Adipocyte (in vitro differentiated cells): ENCODE measurements at regions not wholly inside any gene's neighbourhood (a gene's known extent, or its start where the extent isn't known, plus 50 kb on each side); places are given as distances from the start of the nearest gene placed in this dataset.

Experiments
- DNase-seq: peaks from one replicate; pipeline ENCODE4 v3.0.0-alpha.2; 2015; ENCODE audit warnings: low read depth
- H3K27me3 ChIP-seq: replicated peaks from 2 replicates; pipeline ENCODE4 v1.7.0; 2013; ENCODE audit warnings: mild to moderate bottlenecking, low read length, moderate library complexity; ENCODE audit not compliant: control insufficient read depth, insufficient read depth
- H3K36me3 ChIP-seq: 2 replicates; pipeline ENCODE4 v1.7.0; 2013; ENCODE audit warnings: low read length, mild to moderate bottlenecking, moderate library complexity; ENCODE audit not compliant: control insufficient read depth, insufficient read depth, severe bottlenecking
- H3K4me1 ChIP-seq: 2 replicates; pipeline ENCODE4 v1.7.0; 2013; ENCODE audit warnings: mild to moderate bottlenecking, low read length, moderate library complexity; ENCODE audit not compliant: control insufficient read depth, insufficient read depth
- H3K4me3 ChIP-seq: 2 replicates; pipeline ENCODE4 v1.7.0; 2013; ENCODE audit warnings: mild to moderate bottlenecking, low read length, moderate library complexity
- H3K9ac ChIP-seq: 2 replicates; pipeline ENCODE4 v1.7.0; 2013; ENCODE audit warnings: mild to moderate bottlenecking, low read length, moderate library complexity
- H3K9me3 ChIP-seq: 2 replicates; pipeline ENCODE4 v1.7.0; 2013; ENCODE audit warnings: mild to moderate bottlenecking, low read length, moderate library complexity; ENCODE audit not compliant: control insufficient read depth

GRCh38 chr3:177591379-177591778, 394.1 kb upstream of the TBL1XR1 start:
- H3K4me3 ChIP-seq = no peak overlapping the region
- H3K9me3 ChIP-seq = peaks cover 3% of the 10 kb centered on the region
- no peaks in the 10 kb centered on the region for H3K36me3 ChIP-seq
- no peak for DNase-seq
- H3K9ac ChIP-seq = no peak overlapping the region
- no peaks in the 10 kb centered on the region for H3K27me3 ChIP-seq
- H3K4me1 ChIP-seq = peaks cover 65% of the 10 kb centered on the region

GRCh38 chr3:177594096-177594495, 396.8 kb upstream of the TBL1XR1 start:
- no peaks in the 10 kb centered on the region for H3K27me3 ChIP-seq
- H3K4me3 ChIP-seq = no peak overlapping the region
- no peaks in the 10 kb centered on the region for H3K9me3 ChIP-seq
- DNase-seq = no peak
- H3K9ac ChIP-seq = no peak overlapping the region
- H3K36me3 ChIP-seq = no peaks in the 10 kb centered on the region
- H3K4me1 ChIP-seq = peaks cover 89% of the 10 kb centered on the region

- no peak overlapping the region for H3K9ac ChIP-seq
- H3K4me3 ChIP-seq = no peak overlapping the region
- no peak for DNase-seq
- H3K36me3 ChIP-seq = no peaks in the 10 kb centered on the region
- no peaks in the 10 kb centered on the region for H3K27me3 ChIP-seq
- H3K9me3 ChIP-seq = no peaks in the 10 kb centered on the region
- peaks cover 76% of the 10 kb centered on the region for H3K4me1 ChIP-seq
Observed at GRCh38 chr3:177595530-177596188, 398.4 kb upstream of the TBL1XR1 start.

- Histone ChIP-seq H3K4me3 (no peak overlapping the region), H3K27me3 (no peaks in the 10 kb centered on the region), H3K9ac (peak overlapping the region; percentile 63), H3K9me3 (no peaks in the 10 kb centered on the region), H3K36me3 (no peaks in the 10 kb centered on the region), H3K4me1 (peaks cover 69% of the 10 kb centered on the region)
- DNase-seq = peak; percentile 54
Observed at GRCh38 chr3:177596248-177596815, 399.1 kb upstream of the TBL1XR1 start.

- Histone ChIP-seq H3K36me3 (no peaks in the 10 kb centered on the region), H3K9ac (peak overlapping the region; percentile 63), H3K4me1 (peaks cover 64% of the 10 kb centered on the region), H3K27me3 (no peaks in the 10 kb centered on the region), H3K4me3 (peak overlapping the region; percentile 35), H3K9me3 (no peaks in the 10 kb centered on the region)
- peak; percentile 64 for DNase-seq
Observed at GRCh38 chr3:177596816-177597271, 399.6 kb upstream of the TBL1XR1 start.

- H3K4me3 ChIP-seq = peak overlapping the region; percentile 38
- no peaks in the 10 kb centered on the region for H3K27me3 ChIP-seq
- H3K9ac ChIP-seq = peak overlapping the region; percentile 63
- peaks cover 58% of the 10 kb centered on the region for H3K4me1 ChIP-seq
- no peaks in the 10 kb centered on the region for H3K36me3 ChIP-seq
- no peaks in the 10 kb centered on the region for H3K9me3 ChIP-seq
- peak; percentile 90 for DNase-seq
Observed at GRCh38 chr3:177597311-177598096, 400.2 kb upstream of the TBL1XR1 start.

GRCh38 chr3:177598097-177598833, 401.0 kb upstream of the TBL1XR1 start:
- Histone ChIP-seq H3K4me3 (peak overlapping the region; percentile 38), H3K9me3 (no peaks in the 10 kb centered on the region), H3K4me1 (peaks cover 55% of the 10 kb centered on the region), H3K36me3 (no peaks in the 10 kb centered on the region), H3K9ac (peak overlapping the region; percentile 63), H3K27me3 (no peaks in the 10 kb centered on the region)
- DNase-seq = no peak

- no peak for DNase-seq
- Histone ChIP-seq H3K9ac (no peak overlapping the region), H3K4me1 (peaks cover 48% of the 10 kb centered on the region), H3K27me3 (no peaks in the 10 kb centered on the region), H3K4me3 (no peak overlapping the region), H3K9me3 (no peaks in the 10 kb centered on the region), H3K36me3 (no peaks in the 10 kb centered on the region)
Observed at GRCh38 chr3:177599326-177599725, 402.0 kb upstream of the TBL1XR1 start.

- DNase-seq = no peak
- Histone ChIP-seq H3K9ac (no peak overlapping the region), H3K36me3 (no peaks in the 10 kb centered on the region), H3K4me3 (no peak overlapping the region), H3K4me1 (peaks cover 43% of the 10 kb centered on the region), H3K9me3 (no peaks in the 10 kb centered on the region), H3K27me3 (no peaks in the 10 kb centered on the region)
Observed at GRCh38 chr3:177599837-177600236, 402.6 kb upstream of the TBL1XR1 start.

- no peaks in the 10 kb centered on the region for H3K36me3 ChIP-seq
- H3K4me1 ChIP-seq = peaks cover 39% of the 10 kb centered on the region
- DNase-seq = no peak
- H3K9ac ChIP-seq = no peak overlapping the region
- H3K27me3 ChIP-seq = no peaks in the 10 kb centered on the region
- H3K4me3 ChIP-seq = no peak overlapping the region
- no peaks in the 10 kb centered on the region for H3K9me3 ChIP-seq
Observed at GRCh38 chr3:177600411-177600810, 403.1 kb upstream of the TBL1XR1 start.

GRCh38 chr3:177601152-177601551, 403.9 kb upstream of the TBL1XR1 start:
- Histone ChIP-seq H3K4me3 (no peak overlapping the region), H3K9me3 (no peaks in the 10 kb centered on the region), H3K4me1 (peaks cover 31% of the 10 kb centered on the region), H3K27me3 (no peaks in the 10 kb centered on the region), H3K36me3 (no peaks in the 10 kb centered on the region), H3K9ac (no peak overlapping the region)
- no peak for DNase-seq
